HG02588 (cell line): ENCODE measurements at regions not wholly inside any gene's neighbourhood (a gene's known extent, or its start where the extent isn't known, plus 50 kb on each side); places are given as distances from the start of the nearest gene placed in this dataset.
"Not testable (repeated sequence)": the region's sequence is repeated elsewhere in the genome, so short reads cannot be mapped to it uniquely, and the experiment has no call there.

Experiments
- ATAC-seq: cut with Tn5 transposase; IDR thresholded peaks from one replicate; pipeline ENCODE4 v1.9.1; 2021; ENCODE audit warnings: mild to moderate bottlenecking, moderate library complexity; ENCODE audit not compliant: unreplicated experiment

- ATAC-seq: no peak
Measured at GRCh38 chr1:55310505-55310971, 95.4 kb upstream of the USP24 start.

- no peak for ATAC-seq
Measured at GRCh38 chr1:55309786-55310504, 94.8 kb upstream of the USP24 start.

GRCh38 chr1:55309053-55309452, 93.9 kb upstream of the USP24 start:
- no peak for ATAC-seq

GRCh38 chr1:55305735-55306134, 90.6 kb upstream of the USP24 start:
- no peak for ATAC-seq

- ATAC-seq: no peak
Measured at GRCh38 chr1:55304229-55304740, 89.1 kb upstream of the USP24 start.

- no peak for ATAC-seq
Measured at GRCh38 chr1:55302972-55303371, 87.8 kb upstream of the USP24 start.

- ATAC-seq: no peak
Measured at GRCh38 chr1:55301912-55302311, 86.7 kb upstream of the USP24 start.

GRCh38 chr1:55300975-55301374, 85.8 kb upstream of the USP24 start:
- no peak for ATAC-seq

- ATAC-seq: no peak
Measured at GRCh38 chr1:55298167-55298894, 83.2 kb upstream of the USP24 start.

GRCh38 chr1:55296247-55296646, 81.1 kb upstream of the USP24 start:
- not testable (repeated sequence) for ATAC-seq

- ATAC-seq: no peak
Measured at GRCh38 chr1:55289614-55290013, 74.5 kb upstream of the USP24 start.

- no peak for ATAC-seq
Measured at GRCh38 chr1:55289042-55289441, 73.9 kb upstream of the USP24 start.

GRCh38 chr1:55288245-55288644, 73.1 kb upstream of the USP24 start:
- peak; percentile 86 for ATAC-seq

- peak; percentile 34 for ATAC-seq
Measured at GRCh38 chr1:55287723-55288122, 72.6 kb upstream of the USP24 start.

GRCh38 chr1:55286856-55287602, 71.9 kb upstream of the USP24 start:
- no peak for ATAC-seq

- ATAC-seq: no peak
Measured at GRCh38 chr1:55285834-55286233, 70.7 kb upstream of the USP24 start.

GRCh38 chr1:55284856-55285255, 69.7 kb upstream of the USP24 start:
- ATAC-seq: no peak

- ATAC-seq: no peak
Measured at GRCh38 chr1:55282058-55282457, 66.9 kb upstream of the USP24 start.

- no peak for ATAC-seq
Measured at GRCh38 chr1:55280731-55281130, 65.6 kb upstream of the USP24 start.

- ATAC-seq: no peak
Measured at GRCh38 chr1:55279627-55280026, 64.5 kb upstream of the USP24 start.

GRCh38 chr1:55278378-55278777, 63.2 kb upstream of the USP24 start:
- no peak for ATAC-seq
